Gastroesophageal sphincter (tissue), 4 donors: ENCODE measurements at regions not wholly inside any gene's neighbourhood (a gene's known extent, or its start where the extent isn't known, plus 50 kb on each side); places are given as distances from the start of the nearest gene placed in this dataset.

Source experiments
- ATAC-seq: fragments of 150-250 bp; one replicate; pipeline ENCODE4 v1.9.1; 2016; ENCODE audit warnings: mild to moderate bottlenecking, moderate library complexity
- H3K27ac ChIP-seq, 4 donors: fragments of 200-600 bp; sonication (generic) in 3 of 4; 1 replicate in 3 of 4; 2 replicates in 1 of 4; pipeline ENCODE4 v1.5.1; 2016 to 2019
- H3K27me3 ChIP-seq: fragments of 200-600 bp; sonication (generic); one replicate; pipeline ENCODE4 v1.5.1; 2019
- H3K36me3 ChIP-seq, 2 donors: fragments of 200-600 bp; sonication (generic); one replicate each; pipeline ENCODE4 v1.5.1; 2019; ENCODE audit warnings: control low read depth in 1 of 2
- H3K4me1 ChIP-seq, 3 donors: fragments of 200-600 bp; sonication (generic); 1 replicate in 2 of 3; 2 replicates in 1 of 3; pipeline ENCODE4 v1.5.1; 2016 to 2019; ENCODE audit warnings: control low read depth in 2 of 3
- H3K4me3 ChIP-seq, 2 donors: fragments of 200-600 bp; sonication (generic); one replicate each; pipeline ENCODE4 v1.5.1; 2019; ENCODE audit warnings: mild to moderate bottlenecking in 1 of 2, moderate library complexity in 1 of 2
- H3K9me3 ChIP-seq, 3 donors: fragments of 200-600 bp; sonication (generic); one replicate each; pipeline ENCODE4 v1.5.1; 2017 to 2019; ENCODE audit warnings: control low read depth in 2 of 3
- CTCF ChIP-seq, 4 experiments: fragments of 200-600 bp in 2 of 4; fragments of 450-650 bp in 2 of 4; sonication (generic) in 1 of 4; IDR thresholded peaks; one replicate each; pipeline ENCODE4 v1.5.1; 2017 to 2019; ENCODE audit warnings: antibody characterized with exemption in 4 of 4, mild to moderate bottlenecking in 2 of 4, moderate library complexity in 2 of 4
- EP300 ChIP-seq: sonication (generic); formaldehyde crosslinking; IDR thresholded peaks from one replicate; pipeline ENCODE4 v1.6.1; 2017; ENCODE audit warnings: antibody characterized with exemption, mild to moderate bottlenecking
- POLR2A ChIP-seq, 2 donors: fragments of 450-650 bp; IDR thresholded peaks; one replicate each; pipeline ENCODE4 v1.6.1; 2017; ENCODE audit warnings: antibody characterized with exemption in 2 of 2, mild to moderate bottlenecking in 2 of 2, moderate library complexity in 1 of 2
- POLR2AphosphoS5 ChIP-seq: sonication (generic); formaldehyde crosslinking; IDR thresholded peaks from one replicate; pipeline ENCODE4 v1.6.1; 2017; ENCODE audit warnings: antibody characterized with exemption
- WGBS, 2 donors: methylation state at CpG; one replicate each; pipeline ENCODE4 v1.1.5; 2018; ENCODE audit warnings: low coverage in 1 of 2; 5-methylcytosine and 5-hydroxymethylcytosine counted together

GRCh38 chr12:131415781-131416180, 295.1 kb upstream of the SFSWAP start:
- Histone ChIP-seq H3K4me1 (no peaks in the 10 kb centered on the region), H3K27me3 (peaks cover 22% of the 10 kb centered on the region), H3K36me3 (no peaks in the 10 kb centered on the region), H3K27ac (no peak overlapping the region), H3K9me3 (no peaks in the 10 kb centered on the region), H3K4me3 (no peak overlapping the region)
- ATAC-seq: no peak
- no peak for TF ChIP-seq EP300
- TF ChIP-seq POLR2AphosphoS5: no peak
- TF ChIP-seq CTCF (IDR thresholded peaks at IDR 0.05): no peak
- no peak for TF ChIP-seq POLR2A (IDR thresholded peaks at IDR 0.05)
- WGBS, 2 donors: 72% methylated on average over 4 of the region's 4 CpGs; no CpG with 5 or more reads in 1 of the 2 donors

GRCh38 chr12:131418121-131418520, 292.8 kb upstream of the SFSWAP start:
- no peak for ATAC-seq
- no peaks in the 10 kb centered on the region for H3K36me3 ChIP-seq
- TF ChIP-seq POLR2AphosphoS5 (no peak), EP300 (no peak), CTCF (IDR thresholded peaks at IDR 0.05) (no peak), POLR2A (IDR thresholded peaks at IDR 0.05) (no peak)
- H3K9me3 ChIP-seq: no peaks in the 10 kb centered on the region
- peaks cover 27% of the 10 kb centered on the region for H3K27me3 ChIP-seq
- H3K4me1 ChIP-seq: no peaks in the 10 kb centered on the region
- 44 to 55% methylated on average over 5 to 8 of the region's 8 CpGs for WGBS, 2 donors
- no peak overlapping the region for H3K27ac ChIP-seq
- no peak overlapping the region for H3K4me3 ChIP-seq

- no peak for ATAC-seq
- H3K36me3 ChIP-seq: no peaks in the 10 kb centered on the region
- no peak overlapping the region for H3K27ac ChIP-seq
- H3K4me1 ChIP-seq: no peaks in the 10 kb centered on the region
- H3K27me3 ChIP-seq: peaks cover 23% of the 10 kb centered on the region
- TF ChIP-seq EP300 (no peak), CTCF (IDR thresholded peaks at IDR 0.05) (no peak), POLR2AphosphoS5 (no peak), POLR2A (IDR thresholded peaks at IDR 0.05) (no peak)
- WGBS, 2 donors: 86 to 90% methylated on average over 1 to 2 of the region's 2 CpGs
- H3K9me3 ChIP-seq: peaks cover 0 to 6% (median 0%) of the 10 kb centered on the region in 3 donors
- no peak overlapping the region for H3K4me3 ChIP-seq
Observed at GRCh38 chr12:131418884-131419283, 292.0 kb upstream of the SFSWAP start.

GRCh38 chr12:131420867-131421447, 289.9 kb upstream of the SFSWAP start:
- H3K9me3 ChIP-seq: peaks cover 0 to 10% (median 0%) of the 10 kb centered on the region in 3 donors
- WGBS, 2 donors: 37 to 47% methylated on average over 11 of the region's 13 CpGs
- ATAC-seq: no peak
- no peaks in the 10 kb centered on the region for H3K36me3 ChIP-seq
- TF ChIP-seq CTCF (IDR thresholded peaks at IDR 0.05) (no peak), EP300 (no peak), POLR2A (IDR thresholded peaks at IDR 0.05) (no peak), POLR2AphosphoS5 (no peak)
- no peak overlapping the region for H3K4me3 ChIP-seq
- H3K4me1 ChIP-seq: no peaks in the 10 kb centered on the region
- no peak overlapping the region for H3K27ac ChIP-seq
- peaks cover 23% of the 10 kb centered on the region for H3K27me3 ChIP-seq

GRCh38 chr12:131421509-131422186, 289.2 kb upstream of the SFSWAP start:
- Histone ChIP-seq H3K27me3 (peaks cover 23% of the 10 kb centered on the region), H3K36me3 (no peaks in the 10 kb centered on the region), H3K4me1 (no peaks in the 10 kb centered on the region), H3K27ac (no peak overlapping the region), H3K4me3 (no peak overlapping the region), H3K9me3 (peaks cover 0 to 10% (median 0%) of the 10 kb centered on the region in 3 donors)
- 76 to 86% methylated on average over 4 to 8 of the region's 10 CpGs for WGBS, 2 donors
- TF ChIP-seq EP300 (no peak), CTCF (IDR thresholded peaks at IDR 0.05) (no peak), POLR2AphosphoS5 (no peak), POLR2A (IDR thresholded peaks at IDR 0.05) (no peak)
- no peak for ATAC-seq
